GM12878 (cell line): ENCODE measurements at regions not wholly inside any gene's neighbourhood (a gene's known extent, or its start where the extent isn't known, plus 50 kb on each side); places are given as distances from the start of the nearest gene placed in this dataset.

Experiments used
- ATAC-seq: fragments of 200-7000 bp; cut with Tn5 transposase; 3 replicates; pipeline ENCODE4 v1.9.1; 2020; ENCODE audit warnings: mild to moderate bottlenecking, moderate library complexity
- BruUV-seq: library from RNA; stranded (reverse); fragments of 400-500 nt; replicated peaks from 2 replicates; lab custom pipeline; 2021; lab: Mats Ljungman, UMichigan
- CTCF ChIA-PET: fragments of 300-600 bp; sonication (Branson Sonifier 250); formaldehyde crosslinking; extraction: SDS; loops from one replicate; lab custom pipeline; 2021; ENCODE audit warnings: inconsistent platforms; lab: Yijun Ruan, JAX
- POLR2A ChIA-PET: fragments of 350-600 bp; formaldehyde crosslinking; extraction: SDS; loops from one replicate; lab custom pipeline; 2021; ENCODE audit warnings: inconsistent platforms; lab: Charles Lee
- RAD21 ChIA-PET: fragments of 300-600 bp; sonication (Branson Sonifier 250); formaldehyde crosslinking; loops from one replicate; lab custom pipeline; 2023; ENCODE audit warnings: antibody characterized with exemption; ENCODE audit not compliant: unreplicated experiment; lab: Charles Lee
- SMC1A ChIA-PET: fragments of 300-600 bp; sonication (Branson Sonifier 250); formaldehyde crosslinking; loops from one replicate; lab custom pipeline; 2023; ENCODE audit not compliant: unreplicated experiment, uncharacterized antibody; lab: Charles Lee
- DNase-seq: peaks from one replicate; pipeline ENCODE4 v3.0.0-alpha.2; 2011; ENCODE audit warnings: low read depth, low spot score
- FAIRE-seq: peaks from 3 replicates; lab custom pipeline; 2011; peaks lifted over from hg19 to GRCh38; lab: Jason Lieb, UNC
- H2AFZ ChIP-seq: 2 replicates; pipeline ENCODE4 v1.6.0; 2011; ENCODE audit warnings: low read depth, low read length, control low read depth; ENCODE audit not compliant: control insufficient read depth
- H3K27ac ChIP-seq: 2 replicates; pipeline ENCODE4 v1.5.1; 2011; ENCODE audit warnings: control low read depth; ENCODE audit not compliant: control insufficient read depth, insufficient read depth
- H3K27me3 ChIP-seq, 2 experiments: replicated peaks in 1 of 2; 2 replicates each; pipeline versions ENCODE4 v1.6.0 to v1.6.1; 2011; ENCODE audit warnings: low read length in 1 of 2; ENCODE audit not compliant: control insufficient read depth in 2 of 2, insufficient read depth in 2 of 2
- H3K36me3 ChIP-seq, 2 experiments: 2 replicates each; pipeline ENCODE4 v1.5.1; 2011; ENCODE audit warnings: low read length in 1 of 2; ENCODE audit not compliant: control insufficient read depth in 2 of 2, insufficient read depth in 2 of 2
- H3K4me1 ChIP-seq: 2 replicates; pipeline ENCODE4 v1.6.1; 2011; ENCODE audit warnings: mild to moderate bottlenecking, low read length, moderate library complexity, mixed read lengths; ENCODE audit not compliant: control insufficient read depth, insufficient read depth
- H3K4me2 ChIP-seq: 2 replicates; pipeline ENCODE4 v1.6.0; 2011; ENCODE audit warnings: control low read depth; ENCODE audit not compliant: control insufficient read depth, insufficient read depth
- H3K4me3 ChIP-seq: fragments of 200-600 bp; sonication (generic); 2 replicates; pipeline ENCODE4 v1.5.1; 2016
- H3K79me2 ChIP-seq: 2 replicates; pipeline ENCODE4 v1.6.0; 2011; ENCODE audit warnings: low read length; ENCODE audit not compliant: control insufficient read depth, insufficient read depth
- H3K9ac ChIP-seq: 2 replicates; pipeline ENCODE4 v1.8.0; 2011; ENCODE audit warnings: low read length, control low read depth, mixed read lengths; ENCODE audit not compliant: control insufficient read depth, insufficient read depth
- H3K9me3 ChIP-seq: replicated peaks from 3 replicates; pipeline ENCODE4 v1.5.1; 2011; ENCODE audit warnings: mild to moderate bottlenecking, low read length; ENCODE audit not compliant: control insufficient read depth, insufficient read depth
- H4K20me1 ChIP-seq: 2 replicates; pipeline ENCODE4 v1.6.0; 2011; ENCODE audit not compliant: control insufficient read depth, insufficient read depth
- ATF7 ChIP-seq: fragments of 450-650 bp; IDR thresholded peaks from 2 replicates; pipeline ENCODE4 v1.6.1; 2016; ENCODE audit warnings: low read depth, mild to moderate bottlenecking
- CUX1 ChIP-seq: IDR thresholded peaks from 2 replicates; pipeline ENCODE4 v1.6.1; 2012; ENCODE audit warnings: improper control_type of control experiment, low read depth, low read length; ENCODE audit not compliant: insufficient replicate concordance
- ETV6 ChIP-seq, 2 experiments: fragments of 450-650 bp in 1 of 2; IDR thresholded peaks in 1 of 2; conservative IDR thresholded peaks in 1 of 2; 2 replicates each; pipeline ENCODE4 v1.6.1; 2014; ENCODE audit warnings: antibody characterized with exemption in 1 of 2, borderline replicate concordance in 1 of 2, low read depth in 1 of 2, mild to moderate bottlenecking in 1 of 2, moderate library complexity in 1 of 2
- JUNB ChIP-seq: IDR thresholded peaks from 2 replicates; pipeline ENCODE4 v1.6.1; 2016; ENCODE audit warnings: antibody characterized with exemption, mild to moderate bottlenecking
- NBN ChIP-seq: fragments of 450-650 bp; IDR thresholded peaks from 2 replicates; pipeline ENCODE4 v1.6.1; 2016
- NFYA ChIP-seq: IDR thresholded peaks from 2 replicates; pipeline ENCODE4 v1.6.1; 2011; ENCODE audit warnings: low read depth, mild to moderate bottlenecking, low read length, improper control_type of control experiment, borderline replicate concordance
- NKRF ChIP-seq: fragments of 450-650 bp; conservative IDR thresholded peaks from 2 replicates; pipeline ENCODE4 v1.6.1; 2017; ENCODE audit warnings: mild to moderate bottlenecking, moderate library complexity
- NRF1 ChIP-seq: conservative IDR thresholded peaks from 2 replicates; pipeline ENCODE4 v1.6.1; 2011; ENCODE audit warnings: mild to moderate bottlenecking, low read depth, low read length, improper control_type of control experiment
- RAD51 ChIP-seq: fragments of 450-650 bp; IDR thresholded peaks from 2 replicates; pipeline ENCODE4 v1.6.1; 2016; ENCODE audit warnings: moderate library complexity, mild to moderate bottlenecking, inconsistent platforms
- SMAD1 ChIP-seq: fragments of 450-650 bp; IDR thresholded peaks from 2 replicates; pipeline ENCODE4 v1.6.1; 2018; ENCODE audit warnings: mild to moderate bottlenecking, low read depth; ENCODE audit not compliant: partially characterized antibody
- STAT1 ChIP-seq: fragments of 450-650 bp; conservative IDR thresholded peaks from 2 replicates; pipeline ENCODE4 v1.6.1; 2014; ENCODE audit warnings: antibody characterized with exemption, mild to moderate bottlenecking
- ZBTB11 ChIP-seq: fragments of 450-650 bp; formaldehyde crosslinking; IDR thresholded peaks from 2 replicates; pipeline ENCODE4 v1.5.0; 2022; ENCODE audit warnings: mild to moderate bottlenecking, missing genetic modification characterization
- WGBS: methylation state at CpG from one replicate; pipeline ENCODE4 v1.1.6; 2016; ENCODE audit warnings: low lambda C conversion rate; ENCODE audit not compliant: insufficient replicate concordance, insufficient coverage; ENCODE audit errors: missing lambda C conversion rate; 5-methylcytosine and 5-hydroxymethylcytosine counted together
- in situ Hi-C: fragments of 300-500 bp; cut with MboI; formaldehyde crosslinking; loops from 9 replicates; pipeline ENCODE4 v1.14.3; 2018; ENCODE audit warnings: mixed read lengths
- intact Hi-C: fragments of 100-400 bp; cut with micrococcal nuclease; formaldehyde crosslinking; loops from one replicate; pipeline ENCODE4 v1.14.2; 2022; ENCODE audit not compliant: unreplicated experiment

GRCh38 chr6:164756723-164757122 lies 552.7 kb downstream of the C6orf118 start:
- no TSS peak for BruUV-seq
- intact Hi-C loops (no loop called here), in situ Hi-C loops (no loop called here)
- H3K36me3 ChIP-seq: no peaks in the 10 kb centered on the region
- DNase-seq (no peak), FAIRE-seq (no peak), ATAC-seq (no peak)
- SMC1A ChIA-PET: no interaction called here
- no peak overlapping the region for H2AFZ ChIP-seq
- no peaks in the 10 kb centered on the region for H3K4me1 ChIP-seq
- WGBS: 8% methylated on average over 8 of the region's 8 CpGs
- no peak overlapping the region for H3K9ac ChIP-seq
- no peaks in the 10 kb centered on the region for H3K9me3 ChIP-seq
- no peaks in the 10 kb centered on the region for H3K27me3 ChIP-seq
- H4K20me1 ChIP-seq: no peaks in the 10 kb centered on the region
- H3K4me3 ChIP-seq: no peak overlapping the region
- H3K27ac ChIP-seq: no peak overlapping the region
- TF ChIP-seq ETV6 (conservative IDR thresholded peaks at IDR 0.05 in 1 of 2, IDR thresholded peaks at IDR 0.05 in 1 of 2; ENCODE audit: borderline replicate concordance in 1 of 2, low read depth in 1 of 2) (no peak), NBN (no peak), STAT1 (no peak), NRF1 (no peak), SMAD1 (no peak), ZBTB11 (CRISPR knock-in tag) (no peak), ATF7 (no peak), NKRF (no peak), RAD51 (no peak), NFYA (no peak), JUNB (no peak), CUX1 (no peak)
- H3K79me2 ChIP-seq: no peaks in the 10 kb centered on the region
- POLR2A ChIA-PET: no interaction called here
- RAD21 ChIA-PET: no interaction called here
- H3K4me2 ChIP-seq: no peak overlapping the region
- CTCF ChIA-PET: no interaction called here
